ENCODE measurements at regions not wholly inside any gene's neighbourhood (a gene's known extent, or its start where the extent isn't known, plus 50 kb on each side); places are given as distances from the start of the nearest gene placed in this dataset.

GRCh38 chr14:85764822-85765221 is 234.9 kb downstream of the FLRT2 start:
- no peak overlapping the region for H3K27ac ChIP-seq
- ATAC-seq (no peak), DNase-seq (no peak)
- TF ChIP-seq CTCF (IDR thresholded peaks at IDR 0.05), result no peak
- TF ChIP-seq POLR2A (IDR thresholded peaks at IDR 0.05), result no peak
- H3K4me3 ChIP-seq, result no peak overlapping the region
- H3K9me3 ChIP-seq, result no peaks in the 10 kb centered on the region
- 64% methylated on average over 6 of the region's 6 CpGs for WGBS (ENCODE audit: insufficient coverage, low coverage, low lambda C conversion rate, missing lambda C conversion rate)
- H3K36me3 ChIP-seq, result no peaks in the 10 kb centered on the region
- intact Hi-C loops (cut with DNase I), result no loop called here
- no peaks in the 10 kb centered on the region for H3K4me1 ChIP-seq
- no peaks in the 10 kb centered on the region for H3K27me3 ChIP-seq

- Histone ChIP-seq H3K4me1 (no peaks in the 10 kb centered on the region), H3K27me3 (no peaks in the 10 kb centered on the region), H3K4me3 (no peak overlapping the region), H3K36me3 (no peaks in the 10 kb centered on the region), H3K9me3 (no peaks in the 10 kb centered on the region), H3K27ac (no peak overlapping the region)
- intact Hi-C loops (cut with DNase I), result no loop called here
- ATAC-seq (no peak), DNase-seq (no peak)
- 50% methylated on average over 4 of the region's 4 CpGs for WGBS (ENCODE audit: insufficient coverage, low coverage, low lambda C conversion rate, missing lambda C conversion rate)
- no peak for TF ChIP-seq CTCF (IDR thresholded peaks at IDR 0.05)
- no peak for TF ChIP-seq POLR2A (IDR thresholded peaks at IDR 0.05)
These were observed 232.6 kb downstream of the FLRT2 start for GRCh38 chr14:85762526-85762925.

- no peak for ATAC-seq
- intact Hi-C loops (cut with DNase I), result no loop called here
- 6% methylated on average over 2 of the region's 2 CpGs for whole genome bisulfite sequencing (ENCODE audit: insufficient coverage, low coverage, low lambda C conversion rate, missing lambda C conversion rate)
These were observed 222.2 kb downstream of the FLRT2 start for GRCh38 chr14:85752175-85752574.

DNA sequence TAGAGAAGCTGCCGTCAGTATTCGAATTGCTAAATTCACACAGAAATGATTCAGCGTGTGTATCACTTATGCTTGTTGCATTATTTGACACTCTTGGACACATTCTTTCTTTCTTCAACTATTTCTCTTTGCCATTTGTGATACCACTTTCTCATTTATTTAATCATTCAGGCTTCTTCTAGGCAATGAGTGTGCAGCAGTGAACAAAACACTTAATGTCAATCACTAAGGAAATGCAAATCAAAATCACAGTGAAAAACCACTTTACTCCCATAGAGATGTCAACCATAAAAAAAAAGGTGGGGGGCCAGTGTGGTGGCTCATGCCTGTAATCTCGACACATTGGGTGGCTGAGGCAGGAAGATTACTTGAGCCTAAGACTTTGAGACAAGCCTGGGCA is 214.6 kb downstream of the FLRT2 start:
- no peaks in the 10 kb centered on the region for H3K9me3 ChIP-seq
- DNase-seq (no peak), ATAC-seq (no peak)
- H3K27me3 ChIP-seq, result no peaks in the 10 kb centered on the region
- no peaks in the 10 kb centered on the region for H3K36me3 ChIP-seq
- H3K4me1 ChIP-seq, result no peaks in the 10 kb centered on the region
- H3K27ac ChIP-seq, result no peak overlapping the region
- no peak for TF ChIP-seq POLR2A (IDR thresholded peaks at IDR 0.05)
- TF ChIP-seq CTCF (IDR thresholded peaks at IDR 0.05), result no peak
- intact Hi-C loops (cut with DNase I), result no loop called here
- no peak overlapping the region for H3K4me3 ChIP-seq
- 61% methylated on average over 4 of the region's 4 CpGs for WGBS (ENCODE audit: insufficient coverage, low coverage, low lambda C conversion rate, missing lambda C conversion rate)

More at GRCh38 chr14:85752175-85752574, 222.2 kb downstream of the FLRT2 start:
- H3K9me3 ChIP-seq, result no peaks in the 10 kb centered on the region
- no peaks in the 10 kb centered on the region for H3K36me3 ChIP-seq
- no peak for TF ChIP-seq POLR2A (IDR thresholded peaks at IDR 0.05)
- no peak for TF ChIP-seq CTCF (IDR thresholded peaks at IDR 0.05)
- no peak for DNase-seq
- no peak overlapping the region for H3K4me3 ChIP-seq
- no peaks in the 10 kb centered on the region for H3K4me1 ChIP-seq
- H3K27me3 ChIP-seq, result no peaks in the 10 kb centered on the region
- H3K27ac ChIP-seq, result no peak overlapping the region

DNA sequence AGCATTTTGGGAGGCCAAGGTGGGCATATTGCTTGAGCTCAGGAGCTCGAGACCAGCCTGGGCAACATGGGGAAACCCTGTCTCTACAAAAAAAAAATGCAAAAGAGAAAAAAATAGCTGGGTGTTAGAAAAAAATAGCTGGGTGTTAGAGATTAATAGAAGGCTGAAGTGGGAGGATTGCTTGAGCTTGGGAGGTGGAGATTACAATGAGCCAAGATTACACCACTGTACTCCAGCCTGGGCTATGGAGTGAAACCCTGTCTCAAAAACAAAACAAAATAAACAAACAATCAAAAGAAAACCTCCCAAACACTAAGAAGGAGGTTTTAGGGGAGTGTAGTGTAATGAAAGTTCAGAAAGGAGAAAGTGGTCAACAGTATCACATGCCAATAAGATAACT is 202.1 kb downstream of the FLRT2 start:
- H3K4me1 ChIP-seq, result no peaks in the 10 kb centered on the region
- TF ChIP-seq POLR2A (IDR thresholded peaks at IDR 0.05) (no peak), CTCF (IDR thresholded peaks at IDR 0.05) (no peak)
- DNase-seq (no peak), ATAC-seq (no peak)
- intact Hi-C loops (cut with DNase I), result no loop called here
- no peaks in the 10 kb centered on the region for H3K27me3 ChIP-seq
- no peaks in the 10 kb centered on the region for H3K9me3 ChIP-seq
- WGBS (ENCODE audit: insufficient coverage, low coverage, low lambda C conversion rate, missing lambda C conversion rate), result 30% methylated on average over 1 of the region's 1 CpG
- no peak overlapping the region for H3K27ac ChIP-seq
- H3K36me3 ChIP-seq, result no peaks in the 10 kb centered on the region
- H3K4me3 ChIP-seq, result no peak overlapping the region

Measured in right lobe of liver (tissue), 6 donors.